ENCODE measurements at regions not wholly inside any gene's neighbourhood (a gene's known extent, or its start where the extent isn't known, plus 50 kb on each side); places are given as distances from the start of the nearest gene placed in this dataset.
"Not testable (repeated sequence)": the region's sequence is repeated elsewhere in the genome, so short reads cannot be mapped to it uniquely, and the experiment has no call there.

DNA sequence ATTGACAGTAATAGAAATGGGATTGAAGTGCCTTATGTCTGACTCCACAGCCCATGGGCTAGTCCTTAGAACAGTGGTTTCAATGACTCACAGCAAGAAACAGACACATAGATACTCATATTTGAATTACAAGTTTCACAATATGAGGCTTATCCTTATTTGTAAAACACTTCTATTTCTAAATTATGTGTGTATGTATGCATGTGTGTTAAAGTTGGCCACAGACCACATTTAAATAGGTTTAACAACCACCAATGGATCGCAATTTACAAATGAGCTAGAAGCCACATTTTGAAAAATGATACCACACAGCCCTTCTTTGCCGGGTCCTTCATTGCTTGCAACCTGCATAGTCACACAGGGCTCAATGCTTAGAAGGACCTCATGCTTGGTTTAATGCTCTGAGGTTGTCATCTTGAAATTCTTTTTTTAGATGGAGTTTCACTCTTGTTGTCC lies 157.8 kb upstream of the PREP start:
- DNase-seq: peak; percentile 83

DNA sequence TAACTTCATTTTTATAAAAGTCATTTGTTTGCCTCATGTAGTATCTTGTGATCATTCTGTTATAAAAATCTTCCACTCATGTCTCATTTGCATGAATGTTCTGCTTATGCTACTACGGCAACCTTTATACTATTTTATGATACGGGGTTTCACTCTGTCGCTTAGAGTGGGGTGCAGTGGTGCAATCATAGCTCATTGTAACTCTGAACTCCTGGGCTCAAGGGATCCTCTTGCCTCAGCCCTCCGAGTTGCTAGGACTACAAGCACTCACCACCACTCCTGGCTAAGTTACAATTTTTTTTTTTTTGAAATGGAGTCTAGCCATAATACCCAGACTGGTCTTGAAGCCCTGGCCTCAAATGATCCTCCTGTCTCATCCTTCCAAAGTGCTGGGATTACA lies 154.4 kb upstream of the PREP start:
- DNase-seq: no peak

DNA sequence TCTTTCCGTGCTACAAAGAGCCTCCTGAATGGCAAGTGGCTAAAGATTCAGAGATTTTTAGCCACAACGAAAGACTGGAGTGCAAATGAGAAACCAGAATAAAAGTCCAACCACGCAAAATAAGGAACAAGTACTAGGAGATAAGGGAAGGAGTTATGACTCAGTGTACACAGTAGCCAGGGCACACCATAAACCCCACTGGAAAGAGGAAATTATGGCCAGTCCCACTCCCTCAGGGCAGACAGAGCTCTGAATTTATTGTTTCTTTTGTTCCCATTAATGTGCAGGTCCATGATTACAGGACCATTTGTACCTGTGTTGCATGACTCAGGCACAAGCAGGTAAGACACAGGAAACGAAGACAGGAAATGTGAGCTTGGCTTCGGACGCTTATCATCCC lies 150.3 kb upstream of the PREP start:
- DNase-seq: no peak

DNA sequence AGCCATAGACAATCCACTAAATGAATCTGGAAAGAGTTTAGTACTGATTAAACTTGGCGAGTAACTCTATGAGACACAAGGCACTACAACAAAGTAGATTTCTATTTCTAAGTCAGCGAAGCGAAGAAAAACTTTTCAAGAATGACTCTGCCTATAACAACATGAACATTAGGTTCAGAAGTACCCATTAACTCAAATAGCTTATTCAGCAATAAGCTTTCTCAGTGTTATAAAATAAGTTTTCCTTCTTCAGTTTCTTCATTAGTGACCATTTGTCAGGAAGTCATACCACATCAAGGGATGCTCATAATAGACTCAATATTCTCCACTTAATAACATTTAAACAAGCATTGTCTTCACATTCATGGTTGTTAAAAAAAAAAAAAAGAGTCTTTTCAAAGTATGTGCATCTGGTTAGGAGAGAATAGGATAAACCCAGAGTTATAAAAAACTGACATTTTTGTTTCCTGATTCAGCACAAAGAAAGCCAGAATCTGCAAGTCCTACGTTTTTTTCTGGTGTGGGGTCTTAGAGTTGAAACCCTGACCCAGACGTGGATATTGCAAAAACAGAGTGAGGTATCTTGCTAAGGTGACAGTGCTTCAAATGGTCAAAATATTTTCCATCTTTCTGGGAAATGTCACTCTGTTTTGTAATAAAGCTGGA lies 148.2 kb upstream of the PREP start:
- DNase-seq: no peak

DNA sequence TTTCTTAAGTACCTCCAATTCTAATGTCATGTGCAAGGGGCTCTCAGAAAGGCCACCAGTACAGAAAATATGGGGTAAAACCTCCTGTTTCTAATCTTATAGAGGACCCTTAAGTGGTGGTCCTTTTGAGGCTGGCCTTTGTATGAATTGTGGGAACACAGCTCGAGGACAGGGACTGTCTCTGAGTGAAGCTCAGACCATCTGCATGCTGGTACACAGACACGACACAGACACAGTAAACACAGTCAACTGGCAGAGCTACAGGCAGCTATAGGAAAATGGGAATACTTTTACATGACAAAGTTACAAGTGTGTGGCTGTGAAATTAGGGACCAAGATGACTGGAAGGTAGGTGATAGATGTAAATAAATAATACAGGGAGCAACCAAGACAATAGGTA lies 143.9 kb upstream of the PREP start:
- no peak for DNase-seq

DNA sequence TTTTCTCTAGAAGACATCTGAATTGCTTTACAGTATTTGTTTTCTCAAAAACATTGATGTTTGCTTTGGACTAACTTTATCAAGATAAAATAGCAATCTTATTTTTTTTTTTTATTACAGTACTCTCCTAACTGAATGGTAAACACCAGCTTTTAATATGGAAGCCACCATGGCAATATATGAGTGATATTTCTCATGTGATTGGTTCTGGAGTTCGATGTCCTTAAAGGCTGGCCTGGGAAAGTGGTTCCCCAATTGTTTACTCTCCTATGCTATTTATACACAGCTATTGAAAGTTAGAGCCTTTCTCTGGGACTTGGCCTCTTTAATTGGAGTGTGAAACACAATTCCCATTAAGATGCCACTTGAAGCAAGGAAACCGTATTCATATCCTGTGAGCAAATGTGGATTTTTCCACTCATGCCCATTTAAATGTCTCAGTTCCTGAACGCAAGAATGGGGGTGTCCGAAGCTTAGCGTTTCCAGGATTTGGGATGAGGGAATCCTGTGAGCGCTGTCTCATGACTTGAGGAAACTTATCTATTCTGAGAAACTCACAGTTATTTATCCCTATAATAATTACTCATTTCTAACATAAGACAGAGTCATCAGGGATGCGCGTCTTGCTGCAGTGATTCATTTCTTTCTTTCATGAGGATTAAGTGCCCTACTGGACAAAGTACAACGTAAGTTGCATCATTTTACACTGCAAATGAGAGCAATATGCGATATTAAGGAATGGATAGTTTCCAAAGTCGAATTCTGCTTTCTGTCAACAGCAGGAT lies 143.3 kb upstream of the PREP start:
- DNase-seq: peak; percentile 54

DNA sequence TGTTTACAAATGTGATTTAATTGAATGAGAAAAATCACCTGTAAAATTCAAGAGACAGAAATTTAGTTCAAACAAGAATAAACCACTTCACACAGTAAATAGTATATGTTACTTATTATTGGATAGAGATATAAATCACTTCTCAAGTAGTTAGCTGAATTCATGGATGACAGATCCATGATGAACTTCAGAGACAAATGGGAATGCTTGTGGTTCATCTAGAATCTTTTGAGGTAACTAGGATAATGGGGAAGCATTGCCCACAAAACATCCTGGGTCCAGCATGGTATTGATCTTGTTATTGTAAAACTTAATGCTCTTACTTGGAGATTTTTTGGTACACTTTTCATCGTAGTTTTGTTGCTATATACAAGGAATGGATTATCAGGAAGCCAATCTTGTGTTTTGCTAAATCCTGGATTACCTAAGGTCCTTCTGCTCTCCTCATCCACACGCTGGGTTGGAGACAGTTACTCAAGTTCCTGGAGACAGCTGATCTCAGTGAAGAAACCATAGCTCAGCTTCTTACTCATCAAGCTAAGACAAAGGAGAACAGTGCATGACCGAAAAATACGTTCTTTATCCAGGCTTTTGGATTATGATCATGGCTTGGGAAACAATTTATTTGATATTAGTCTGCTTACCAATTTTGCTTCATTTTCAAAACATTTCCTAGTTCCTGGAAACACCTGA lies 142.5 kb upstream of the PREP start:
- DNase-seq: no peak

DNA sequence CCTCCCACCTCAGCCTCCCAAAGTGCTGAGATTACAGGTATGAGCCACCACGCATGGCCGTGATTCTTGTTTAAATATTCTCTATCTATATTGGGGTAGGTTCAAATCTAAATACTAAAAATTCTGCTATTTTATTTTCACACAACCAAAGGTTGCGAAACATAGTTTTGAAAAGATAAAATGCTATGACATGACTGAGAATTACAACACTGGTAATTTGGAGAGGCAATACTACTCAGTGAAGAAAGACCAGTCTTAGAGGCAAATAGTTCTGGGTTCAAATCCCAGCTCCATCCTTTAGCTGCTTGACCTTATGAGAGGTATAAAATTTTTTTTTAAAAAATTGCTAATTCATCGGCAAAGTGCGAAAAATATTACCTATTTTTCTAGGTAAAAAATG lies 137.0 kb upstream of the PREP start:
- no peak for DNase-seq

DNA sequence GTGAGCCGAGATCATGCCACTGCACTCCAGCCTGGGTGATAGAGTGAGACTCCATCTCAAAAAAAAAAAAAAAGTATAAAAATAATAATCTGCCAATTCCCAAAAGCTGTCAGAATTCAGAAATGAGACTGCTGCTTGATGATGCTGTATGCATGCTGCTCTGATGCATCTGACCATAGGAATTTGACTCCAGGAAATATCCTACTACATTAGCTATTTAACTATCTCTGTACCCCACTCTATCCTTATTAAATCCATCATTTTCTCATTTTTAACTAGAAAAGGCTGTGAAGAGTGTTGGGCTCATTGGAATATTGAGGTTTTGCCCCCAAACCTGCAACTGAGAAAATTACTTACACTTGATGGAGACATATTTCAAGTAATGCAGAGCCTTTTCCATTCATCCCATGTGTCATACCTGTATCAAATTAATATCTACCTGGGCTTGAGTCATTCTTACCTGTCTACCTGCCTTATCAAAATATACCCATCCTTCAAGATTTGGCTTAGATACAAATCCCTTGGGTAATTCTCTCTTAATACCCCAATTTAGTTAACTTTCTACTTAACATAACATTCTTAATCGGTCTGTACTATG lies 135.2 kb upstream of the PREP start:
- DNase-seq: no peak

DNA sequence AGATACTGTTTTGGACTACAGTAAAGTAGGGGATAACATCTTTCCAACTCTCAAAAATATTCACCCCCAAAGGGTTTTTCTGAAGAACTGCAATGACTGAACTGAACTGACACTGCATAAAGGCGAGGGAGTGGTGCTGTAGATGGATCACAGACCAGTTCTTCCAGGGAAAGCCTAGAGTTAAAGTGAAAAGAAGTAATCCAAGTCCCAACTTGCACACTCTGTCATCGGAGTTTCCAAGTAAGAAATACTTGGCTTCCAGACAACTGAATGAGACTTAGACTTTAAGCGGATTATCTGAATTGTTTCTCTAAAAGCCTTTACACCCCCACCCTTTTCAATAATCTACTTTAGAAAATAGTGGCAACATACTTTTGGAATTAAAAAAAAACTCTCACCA lies 134.1 kb upstream of the PREP start:
- DNase-seq: no peak

DNA sequence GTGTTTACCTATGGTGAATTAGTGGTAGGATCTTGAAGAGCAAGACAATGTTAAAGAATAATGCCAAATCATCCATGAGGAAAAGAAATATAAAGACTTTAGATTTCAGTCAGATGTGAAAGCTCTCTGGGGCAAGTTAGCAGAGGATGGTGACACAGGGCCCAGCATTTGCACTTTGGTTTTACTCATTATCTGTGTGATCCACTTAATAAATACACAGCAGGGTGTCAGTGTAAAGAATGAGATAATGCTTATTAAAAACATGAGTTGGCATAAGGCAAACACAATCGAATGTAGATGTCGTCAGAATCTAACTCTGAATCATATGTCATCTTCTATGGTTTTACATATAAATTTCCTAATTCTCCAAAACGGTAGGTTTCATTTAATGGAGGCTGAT lies 130.4 kb upstream of the PREP start:
- DNase-seq: no peak

DNA sequence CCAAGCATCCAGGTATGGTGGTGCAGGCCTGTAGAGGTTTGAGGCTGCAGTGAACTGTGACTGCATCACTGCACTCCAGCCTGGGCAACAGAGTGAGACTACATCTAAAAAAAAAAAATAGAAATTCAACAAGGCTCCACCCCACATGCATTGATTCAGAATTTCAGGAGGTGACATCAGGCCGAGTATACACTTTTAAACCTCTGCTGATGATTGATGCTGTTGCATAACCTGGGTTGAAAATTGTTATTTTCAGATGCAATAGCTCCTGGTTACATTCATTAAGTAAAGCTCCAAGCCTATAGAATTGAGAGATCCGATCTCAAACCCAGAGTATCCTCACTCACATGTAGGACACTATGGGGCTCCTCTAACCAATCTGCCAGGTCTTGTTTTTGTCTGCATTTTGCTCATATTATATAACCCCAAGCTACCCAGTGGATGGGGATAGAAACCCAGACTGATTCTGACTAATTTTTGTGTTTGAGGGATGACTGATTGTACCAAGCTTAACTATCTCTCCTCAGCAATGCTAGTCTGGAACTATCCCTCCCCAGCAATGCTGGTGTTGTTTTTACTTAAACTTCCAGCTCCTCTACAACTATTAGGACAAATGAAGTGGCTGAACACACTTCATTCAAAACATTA lies 123.5 kb upstream of the PREP start:
- DNase-seq: peak; percentile 18

DNA sequence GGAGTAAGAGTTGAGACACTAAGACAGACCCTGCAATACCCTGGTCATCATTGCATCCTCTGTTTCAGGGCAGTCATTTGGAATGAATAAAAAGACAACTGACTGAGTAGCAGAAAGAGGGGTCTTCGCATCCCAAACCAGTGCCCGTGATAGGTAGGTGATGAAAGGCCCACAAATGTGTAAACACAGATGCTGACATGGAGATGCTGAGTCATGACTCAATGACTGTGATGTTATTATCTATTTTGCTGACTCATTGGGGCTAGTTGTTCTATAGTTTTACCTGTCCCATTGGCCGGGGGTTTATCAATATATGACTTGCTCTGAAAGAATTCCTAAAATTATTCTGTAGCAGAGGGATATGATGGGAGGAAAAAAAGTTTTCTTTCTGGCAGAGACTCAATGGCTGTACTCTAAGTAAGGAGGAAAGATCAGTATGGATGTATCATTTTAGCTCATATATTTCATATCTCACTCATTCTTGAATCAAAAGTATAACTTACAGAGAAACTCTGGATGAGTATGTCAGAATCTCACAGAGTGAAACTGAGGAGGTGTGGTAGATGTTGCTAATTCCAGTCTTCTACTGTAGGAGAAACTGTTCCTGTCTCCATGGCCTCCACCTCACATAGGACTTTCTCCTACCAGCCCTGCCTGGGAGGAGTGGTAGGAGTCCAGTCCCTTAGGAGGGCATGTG lies 119.9 kb upstream of the PREP start:
- DNase-seq: peak; percentile 38

DNA sequence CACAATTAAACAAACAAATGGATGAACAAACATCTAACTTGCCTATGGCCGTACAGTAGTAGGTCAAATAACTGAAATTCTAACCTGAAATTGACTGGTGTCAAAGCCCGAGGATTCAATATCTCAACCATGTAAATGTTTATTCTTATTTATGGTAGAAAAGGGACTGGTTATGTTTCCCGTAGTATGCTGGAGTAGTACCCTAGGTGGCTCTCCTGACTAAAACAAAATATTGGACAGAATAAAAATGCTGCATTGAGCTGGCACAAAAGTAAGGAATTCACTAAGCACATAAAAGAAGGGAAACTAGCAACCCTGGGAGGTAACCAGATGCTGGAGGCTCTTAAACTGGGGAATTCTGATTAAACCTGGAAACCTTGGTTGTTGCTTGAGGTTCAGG lies 117.1 kb upstream of the PREP start:
- no peak for DNase-seq

DNA sequence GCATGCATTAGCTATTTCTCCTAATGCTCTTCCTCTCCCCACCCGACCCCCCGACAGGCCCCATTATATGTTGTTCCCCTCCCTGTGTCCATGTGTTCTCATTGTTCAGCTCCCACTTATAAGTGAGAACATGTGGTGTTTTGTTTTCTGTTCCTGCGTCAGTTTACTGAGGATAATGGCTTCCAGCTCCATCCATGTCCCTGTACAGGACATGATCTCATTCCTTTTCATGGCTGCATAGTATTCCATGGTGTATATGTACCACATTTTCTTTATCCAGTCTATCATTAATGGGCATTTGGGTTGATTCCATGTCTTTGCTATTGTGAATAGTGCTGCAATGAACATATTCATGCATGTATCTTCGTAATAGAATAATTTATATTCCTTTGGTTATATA lies 116.1 kb upstream of the PREP start:
- DNase-seq: not testable (repeated sequence)

DNA sequence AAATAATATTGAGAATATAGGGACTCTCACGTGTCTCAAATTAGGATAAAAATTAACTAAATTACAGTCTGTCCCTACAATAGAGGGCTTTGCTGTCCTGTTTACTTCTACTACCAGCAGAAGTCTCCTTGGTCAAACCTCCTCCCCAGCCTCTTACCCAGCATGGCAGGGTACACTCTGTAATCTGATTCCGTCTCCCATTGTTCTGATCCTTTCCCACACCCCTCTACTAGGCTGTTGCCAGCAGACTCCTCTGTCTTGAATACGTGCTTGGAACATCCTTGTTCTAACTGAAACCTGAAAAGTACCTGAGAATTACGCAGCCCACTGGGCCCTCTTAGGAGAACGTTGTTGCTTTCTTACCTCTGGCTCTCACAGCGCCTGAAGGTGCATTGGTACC lies 112.2 kb upstream of the PREP start:
- DNase-seq: no peak

DNA sequence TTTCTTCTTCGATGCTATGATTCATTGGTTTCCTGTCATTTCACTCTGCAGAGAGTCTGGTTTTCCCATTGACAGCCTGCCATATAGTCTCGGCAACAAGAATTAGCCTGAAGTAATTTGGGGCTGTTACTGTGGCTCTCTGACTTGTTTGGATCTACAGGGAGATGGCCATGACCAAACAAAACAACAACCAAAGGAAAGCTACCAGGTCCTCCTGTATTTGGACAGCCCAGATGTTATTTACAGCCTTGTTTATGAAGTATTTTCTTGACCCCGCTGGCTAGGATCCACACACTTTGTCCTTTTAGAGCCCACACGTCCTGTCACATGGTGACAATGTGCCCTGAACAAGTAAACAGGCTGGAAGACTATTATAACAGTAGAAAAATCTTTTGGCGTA lies 111.4 kb upstream of the PREP start:
- DNase-seq: no peak

DNA sequence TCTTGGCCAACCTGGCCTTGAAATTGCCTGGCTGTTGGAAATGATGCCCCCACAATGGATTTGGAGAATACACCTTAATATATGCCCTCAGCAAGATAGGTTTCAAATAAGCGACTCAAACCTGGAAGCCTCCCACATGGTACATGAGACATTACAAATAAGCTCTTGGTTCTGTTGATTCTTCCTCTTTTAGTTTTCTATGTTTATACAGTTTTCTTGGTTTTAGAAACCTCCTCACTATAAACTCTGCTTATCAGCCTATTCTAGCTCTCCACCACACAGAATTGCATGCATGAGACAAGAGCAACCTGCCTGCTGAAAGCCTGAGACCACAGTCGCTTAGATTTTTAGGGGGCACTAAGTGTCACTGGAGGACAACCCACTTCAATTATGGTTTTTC lies 108.8 kb upstream of the PREP start:
- DNase-seq: no peak

DNA sequence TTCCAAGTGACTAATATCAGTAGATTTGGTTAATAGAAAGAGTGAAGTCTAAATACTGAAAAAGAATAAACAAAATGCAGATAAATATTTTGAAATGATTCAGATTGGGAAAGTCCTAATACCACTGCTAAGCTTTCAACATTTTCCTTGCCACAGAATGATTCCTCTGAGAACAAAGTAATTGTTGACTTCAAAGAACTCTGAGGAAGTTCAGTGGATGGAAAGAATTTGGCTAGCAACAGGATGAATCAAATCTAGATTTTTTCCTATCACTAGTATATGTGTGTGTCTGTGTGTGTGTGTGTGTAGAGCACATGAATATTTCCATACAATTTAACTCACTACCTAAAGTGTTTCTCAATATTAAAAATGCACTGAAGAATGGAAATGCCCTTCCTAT lies 107.9 kb upstream of the PREP start:
- no peak for DNase-seq

DNA sequence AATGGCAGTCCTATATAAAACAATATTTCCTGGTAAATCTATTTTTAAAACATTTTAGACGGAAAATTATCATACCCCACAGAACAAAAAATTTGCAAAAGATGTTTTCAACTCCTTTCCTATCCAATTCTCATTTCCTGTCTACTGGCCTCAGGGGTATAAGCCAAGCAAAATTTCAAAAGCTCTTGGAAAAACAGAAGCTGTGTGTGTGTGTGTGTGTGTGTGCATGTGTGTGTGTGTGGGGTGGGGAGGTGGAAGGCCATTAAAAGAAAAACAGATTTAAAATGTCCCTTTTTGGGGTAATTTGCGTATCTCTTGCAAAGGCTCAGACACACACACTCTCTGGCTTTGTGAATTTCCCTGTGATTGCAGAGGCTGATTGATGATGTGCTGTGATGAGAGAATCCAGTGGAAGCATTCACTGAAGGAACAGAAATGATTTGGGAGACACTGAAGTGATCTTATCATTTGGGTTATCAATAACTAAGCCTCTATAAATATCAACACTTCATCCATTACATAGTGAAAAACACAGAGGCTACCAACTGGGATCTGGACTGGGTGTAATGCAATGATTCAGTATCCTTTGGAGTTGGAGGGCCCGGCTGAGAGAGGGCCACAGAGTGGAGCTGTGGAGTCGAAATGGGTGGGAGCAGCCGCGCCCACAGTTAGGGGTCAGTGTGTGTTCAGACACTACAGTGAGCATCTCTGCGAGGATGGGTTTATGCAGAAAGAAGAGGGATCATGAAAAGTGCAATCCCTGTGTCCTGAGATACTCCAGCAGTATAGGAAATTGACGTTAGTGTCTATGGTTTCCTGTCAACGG lies 106.8 kb upstream of the PREP start:
- DNase-seq: no peak

DNA sequence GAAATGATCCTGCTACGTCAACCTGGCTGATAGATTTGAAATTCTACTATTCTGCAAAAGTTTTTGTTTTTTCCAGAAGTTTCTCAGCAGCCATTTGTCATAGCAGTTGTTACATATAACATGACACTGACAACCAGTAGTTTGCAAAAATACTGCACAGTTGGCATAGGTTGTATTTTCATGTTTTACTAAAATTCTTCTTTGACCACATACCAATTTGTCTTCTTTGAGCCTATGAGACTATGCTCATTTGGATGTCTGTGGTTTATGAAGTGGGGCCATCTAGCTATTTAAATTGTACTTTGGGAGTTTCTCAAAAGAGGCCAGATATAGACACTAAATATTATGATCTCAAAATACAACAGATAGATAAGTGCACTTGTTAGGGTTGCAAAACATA lies 104.9 kb upstream of the PREP start:
- DNase-seq: no peak

DNA sequence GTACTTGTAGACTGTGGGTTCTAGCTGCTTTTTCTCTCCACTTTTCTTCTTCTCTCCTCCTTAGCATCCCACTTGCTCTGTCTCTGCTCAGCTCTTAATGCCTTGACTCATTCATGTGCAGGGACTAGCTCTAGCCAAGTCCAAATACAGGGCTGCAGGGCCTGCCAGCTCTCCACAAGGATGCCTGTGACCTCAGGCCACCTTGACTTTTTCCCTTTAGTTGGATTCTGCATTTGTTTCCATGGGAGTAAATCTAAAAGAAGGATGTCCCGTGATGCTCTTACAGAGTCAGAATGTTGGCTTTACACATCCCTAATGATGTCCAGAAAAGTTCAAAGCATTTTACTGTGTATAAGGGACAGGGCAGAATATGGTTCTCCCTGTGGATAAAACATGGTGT lies 101.8 kb upstream of the PREP start:
- no peak for DNase-seq
